ENCODE measurements at regions not wholly inside any gene's neighbourhood (a gene's known extent, or its start where the extent isn't known, plus 50 kb on each side); places are given as distances from the start of the nearest gene placed in this dataset.
A peak's percentile ranks its signal among the peaks of the same experiment; 100 is the strongest.

- Histone ChIP-seq H3K27ac (ENCODE audit: low read depth in 1 of 2, low read length in 1 of 2) (no peak overlapping the region), H3K9me3 (ENCODE audit: control insufficient read depth in 4 of 4, insufficient read depth in 3 of 4, low read length in 3 of 4) (peaks cover 0 to 2% (median 0%) of the 10 kb centered on the region in 4 donors), H3K9ac (ENCODE audit: insufficient read depth in 1 of 2, low read length in 2 of 2) (no peak overlapping the region), H3K36me3 (ENCODE audit: control insufficient read depth in 4 of 4, insufficient read depth in 4 of 4, low read length in 4 of 4) (no peaks in the 10 kb centered on the region), H3K4me3 (no peak overlapping the region), H3K27me3 (ENCODE audit: control insufficient read depth in 3 of 3, insufficient read depth in 3 of 3, low read length in 2 of 3) (no peaks in the 10 kb centered on the region), H3K4me1 (ENCODE audit: control insufficient read depth in 5 of 5, insufficient read depth in 5 of 5, low read length in 5 of 5) (peaks cover 0 to 4% (median 0%) of the 10 kb centered on the region in 5 donors)
- ATAC-seq (ENCODE audit: insufficient read depth, low FRiP score) (no peak), DNase-seq (no peak)
- WGBS, 2 donors: 91 to 97% methylated on average over 3 of the region's 3 CpGs
- TF ChIP-seq CTCF (IDR thresholded peaks at IDR 0.05; ENCODE audit: control extremely low read depth, extremely low read depth): no peak
Measured at GRCh38 chr11:71332046-71332445, 79.7 kb upstream of the SHANK2 start.

- no peaks in the 10 kb centered on the region for H3K36me3 ChIP-seq (ENCODE audit: control insufficient read depth in 4 of 4, insufficient read depth in 4 of 4, low read length in 4 of 4)
- DNase-seq (no peak), ATAC-seq (ENCODE audit: insufficient read depth, low FRiP score) (no peak)
- H3K27ac ChIP-seq (ENCODE audit: low read depth in 1 of 2, low read length in 1 of 2): no peak overlapping the region
- WGBS, 2 donors: 58 to 77% methylated on average over 3 of the region's 3 CpGs
- peaks cover 0 to under 1% (median 0%) of the 10 kb centered on the region in 5 donors for H3K4me1 ChIP-seq (ENCODE audit: control insufficient read depth in 5 of 5, insufficient read depth in 5 of 5, low read length in 5 of 5)
- no peak overlapping the region for H3K9ac ChIP-seq (ENCODE audit: insufficient read depth in 1 of 2, low read length in 2 of 2)
- no peak for TF ChIP-seq CTCF (IDR thresholded peaks at IDR 0.05; ENCODE audit: control extremely low read depth, extremely low read depth)
- no peaks in the 10 kb centered on the region for H3K27me3 ChIP-seq (ENCODE audit: control insufficient read depth in 3 of 3, insufficient read depth in 3 of 3, low read length in 2 of 3)
- H3K9me3 ChIP-seq (ENCODE audit: control insufficient read depth in 4 of 4, insufficient read depth in 3 of 4, low read length in 3 of 4): peaks cover 0 to 2% (median 0%) of the 10 kb centered on the region in 4 donors
- no peak overlapping the region for H3K4me3 ChIP-seq
Measured at GRCh38 chr11:71331631-71332030, 79.3 kb upstream of the SHANK2 start.

DNA sequence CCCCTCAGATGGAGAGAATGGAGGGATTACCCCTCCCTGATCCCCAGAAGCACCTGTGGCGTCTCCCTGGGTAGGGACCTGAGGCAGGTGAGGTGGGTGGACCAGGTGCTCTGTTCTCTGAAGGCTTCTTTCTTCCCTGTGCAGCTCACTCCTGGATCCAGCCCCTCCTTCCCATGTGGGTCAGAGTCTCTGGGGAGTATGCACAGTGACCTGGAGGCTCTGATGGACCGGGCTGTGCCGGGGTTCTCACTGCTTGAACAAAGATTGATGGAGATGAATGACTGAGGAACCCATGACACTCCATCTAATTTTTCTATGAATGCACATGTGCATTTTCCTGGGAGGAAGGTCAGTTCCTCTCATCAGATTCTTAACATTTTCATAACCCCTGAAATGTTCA, 78.6 kb upstream of the SHANK2 start:
- Histone ChIP-seq H3K9ac (ENCODE audit: insufficient read depth in 1 of 2, low read length in 2 of 2) (no peak overlapping the region), H3K4me3 (no peak overlapping the region), H3K4me1 (ENCODE audit: control insufficient read depth in 5 of 5, insufficient read depth in 5 of 5, low read length in 5 of 5) (no peaks in the 10 kb centered on the region), H3K27ac (ENCODE audit: low read depth in 1 of 2, low read length in 1 of 2) (no peak overlapping the region), H3K27me3 (ENCODE audit: control insufficient read depth in 3 of 3, insufficient read depth in 3 of 3, low read length in 2 of 3) (no peaks in the 10 kb centered on the region), H3K36me3 (ENCODE audit: control insufficient read depth in 4 of 4, insufficient read depth in 4 of 4, low read length in 4 of 4) (no peaks in the 10 kb centered on the region), H3K9me3 (ENCODE audit: control insufficient read depth in 4 of 4, insufficient read depth in 3 of 4, low read length in 3 of 4) (peaks cover 0 to 2% (median 0%) of the 10 kb centered on the region in 4 donors)
- 94 to 95% methylated on average over 3 of the region's 3 CpGs for WGBS, 2 donors
- no peak for DNase-seq
- TF ChIP-seq CTCF (IDR thresholded peaks at IDR 0.05; ENCODE audit: control extremely low read depth, extremely low read depth): no peak
- no peak for ATAC-seq (ENCODE audit: insufficient read depth, low FRiP score)

DNA sequence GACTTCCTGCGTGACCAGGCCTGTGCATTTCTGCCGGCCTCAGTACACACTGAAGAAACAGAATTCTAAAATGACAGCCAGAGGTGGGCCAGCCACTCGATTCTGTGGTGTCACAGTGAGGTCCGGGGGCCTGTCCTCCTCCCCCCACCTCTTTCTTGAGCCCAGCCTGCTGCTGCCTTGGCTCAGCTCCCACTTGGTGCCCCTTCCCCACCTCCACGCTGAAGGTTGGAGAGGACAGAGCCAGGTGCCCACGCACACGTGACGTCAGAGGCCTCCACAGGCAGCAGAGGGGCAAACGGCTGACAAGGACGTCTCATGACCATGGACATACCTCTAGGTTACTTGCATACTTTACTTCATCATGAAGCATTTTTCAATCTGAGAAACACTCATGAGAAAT, 78.0 kb upstream of the SHANK2 start:
- no peaks in the 10 kb centered on the region for H3K36me3 ChIP-seq (ENCODE audit: control insufficient read depth in 4 of 4, insufficient read depth in 4 of 4, low read length in 4 of 4)
- H3K27me3 ChIP-seq (ENCODE audit: control insufficient read depth in 3 of 3, insufficient read depth in 3 of 3, low read length in 2 of 3): no peaks in the 10 kb centered on the region
- no peak overlapping the region for H3K27ac ChIP-seq (ENCODE audit: low read depth in 1 of 2, low read length in 1 of 2)
- no peak overlapping the region for H3K4me3 ChIP-seq
- ATAC-seq (ENCODE audit: insufficient read depth, low FRiP score) (no peak), DNase-seq (peak in 1 of 3 donors; percentile 4)
- WGBS, 2 donors: 79 to 87% methylated on average over 10 of the region's 10 CpGs
- peaks cover 0 to 2% (median 0%) of the 10 kb centered on the region in 4 donors for H3K9me3 ChIP-seq (ENCODE audit: control insufficient read depth in 4 of 4, insufficient read depth in 3 of 4, low read length in 3 of 4)
- H3K4me1 ChIP-seq (ENCODE audit: control insufficient read depth in 5 of 5, insufficient read depth in 5 of 5, low read length in 5 of 5): no peaks in the 10 kb centered on the region
- H3K9ac ChIP-seq (ENCODE audit: insufficient read depth in 1 of 2, low read length in 2 of 2): no peak overlapping the region
- TF ChIP-seq CTCF (IDR thresholded peaks at IDR 0.05; ENCODE audit: control extremely low read depth, extremely low read depth): no peak

Measured in lung (tissue), 11 donors.